Loucy (cell line): ENCODE measurements at regions not wholly inside any gene's neighbourhood (a gene's known extent, or its start where the extent isn't known, plus 50 kb on each side); places are given as distances from the start of the nearest gene placed in this dataset.

ENCODE experiments used
- EZH2phosphoT487 ChIP-seq: fragments of 200-600 bp; IDR thresholded peaks from 2 replicates; pipeline ENCODE4 v1.6.1; 2018; ENCODE audit warnings: antibody characterized with exemption, mild to moderate bottlenecking, moderate library complexity, borderline replicate concordance
- TF ChIP-seq, protein P1 (sequence below): fragments of 200-600 bp; sonication (generic); conservative IDR thresholded peaks from 2 replicates; pipeline ENCODE4 v1.5.1; 2014; ENCODE audit warnings: mild to moderate bottlenecking, antibody characterized with exemption, low read length

DNA sequence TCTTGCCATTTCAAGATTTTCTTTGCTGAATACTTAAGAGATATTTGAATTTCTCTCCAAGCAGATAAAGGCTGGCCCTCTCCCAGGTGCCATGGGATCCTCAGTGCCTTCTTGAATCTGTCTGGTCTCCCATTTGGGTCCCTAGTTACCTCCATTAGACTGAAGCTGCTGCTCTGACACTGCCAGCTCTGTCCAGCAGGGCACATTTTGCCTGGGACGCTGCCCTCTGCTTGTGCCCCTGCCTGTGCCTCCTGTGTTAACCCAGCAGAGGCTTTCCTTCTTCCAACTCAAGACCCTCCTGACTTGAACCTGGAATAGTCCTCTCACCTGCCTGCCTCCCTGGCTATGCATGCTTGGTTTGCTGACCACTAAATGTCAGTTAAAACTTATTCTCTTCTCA, 406.3 kb downstream of the BUD13 start:
- TF ChIP-seq, protein P1, sequence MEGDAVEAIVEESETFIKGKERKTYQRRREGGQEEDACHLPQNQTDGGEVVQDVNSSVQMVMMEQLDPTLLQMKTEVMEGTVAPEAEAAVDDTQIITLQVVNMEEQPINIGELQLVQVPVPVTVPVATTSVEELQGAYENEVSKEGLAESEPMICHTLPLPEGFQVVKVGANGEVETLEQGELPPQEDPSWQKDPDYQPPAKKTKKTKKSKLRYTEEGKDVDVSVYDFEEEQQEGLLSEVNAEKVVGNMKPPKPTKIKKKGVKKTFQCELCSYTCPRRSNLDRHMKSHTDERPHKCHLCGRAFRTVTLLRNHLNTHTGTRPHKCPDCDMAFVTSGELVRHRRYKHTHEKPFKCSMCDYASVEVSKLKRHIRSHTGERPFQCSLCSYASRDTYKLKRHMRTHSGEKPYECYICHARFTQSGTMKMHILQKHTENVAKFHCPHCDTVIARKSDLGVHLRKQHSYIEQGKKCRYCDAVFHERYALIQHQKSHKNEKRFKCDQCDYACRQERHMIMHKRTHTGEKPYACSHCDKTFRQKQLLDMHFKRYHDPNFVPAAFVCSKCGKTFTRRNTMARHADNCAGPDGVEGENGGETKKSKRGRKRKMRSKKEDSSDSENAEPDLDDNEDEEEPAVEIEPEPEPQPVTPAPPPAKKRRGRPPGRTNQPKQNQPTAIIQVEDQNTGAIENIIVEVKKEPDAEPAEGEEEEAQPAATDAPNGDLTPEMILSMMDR = no peak
- no peak for TF ChIP-seq EZH2phosphoT487
